Neural crest cell (in vitro differentiated cells): ENCODE measurements at regions not wholly inside any gene's neighbourhood (a gene's known extent, or its start where the extent isn't known, plus 50 kb on each side); places are given as distances from the start of the nearest gene placed in this dataset.

Experiments used
- DNase-seq: peaks from one replicate; pipeline ENCODE4 v3.0.0; 2021; ENCODE audit warnings: low read depth, mixed read lengths, low spot score
- H3K27ac Mint-ChIP-seq: one replicate; pipeline ENCODE4 v1.8.0; 2021; ENCODE audit warnings: mild to moderate bottlenecking, mixed read lengths; ENCODE audit not compliant: unreplicated experiment
- H3K27me3 Mint-ChIP-seq: 2 replicates; pipeline ENCODE4 v1.8.0; 2021; ENCODE audit warnings: low read depth, mild to moderate bottlenecking, mixed read lengths
- H3K36me3 Mint-ChIP-seq: 2 replicates; pipeline ENCODE4 v1.8.0; 2021; ENCODE audit warnings: low read depth, mild to moderate bottlenecking, mixed read lengths
- H3K4me1 Mint-ChIP-seq: 2 replicates; pipeline ENCODE4 v1.8.0; 2021; ENCODE audit warnings: mixed read lengths
- H3K4me3 Mint-ChIP-seq: one replicate; pipeline ENCODE4 v1.8.0; 2021; ENCODE audit warnings: mild to moderate bottlenecking, mixed read lengths
- H3K9me3 Mint-ChIP-seq: 2 replicates; pipeline ENCODE4 v1.8.0; 2021; ENCODE audit warnings: mixed read lengths
- CTCF ChIP-seq: fragments of 200-600 bp; sonication (generic); conservative IDR thresholded peaks from 2 replicates; pipeline ENCODE4 v1.5.0; 2021; ENCODE audit warnings: antibody characterized with exemption, mild to moderate bottlenecking

GRCh38 chr9:81266086-81266485 is 423.3 kb downstream of the TLE1 start:
- Mint-ChIP-seq H3K27ac (no peak overlapping the region), H3K4me1 (no peaks in the 10 kb centered on the region), H3K27me3 (no peaks in the 10 kb centered on the region), H3K9me3 (peaks cover 13% of the 10 kb centered on the region), H3K36me3 (peaks cover 6% of the 10 kb centered on the region), H3K4me3 (no peak overlapping the region)
- DNase-seq, result no peak
- TF ChIP-seq CTCF, result no peak

DNA sequence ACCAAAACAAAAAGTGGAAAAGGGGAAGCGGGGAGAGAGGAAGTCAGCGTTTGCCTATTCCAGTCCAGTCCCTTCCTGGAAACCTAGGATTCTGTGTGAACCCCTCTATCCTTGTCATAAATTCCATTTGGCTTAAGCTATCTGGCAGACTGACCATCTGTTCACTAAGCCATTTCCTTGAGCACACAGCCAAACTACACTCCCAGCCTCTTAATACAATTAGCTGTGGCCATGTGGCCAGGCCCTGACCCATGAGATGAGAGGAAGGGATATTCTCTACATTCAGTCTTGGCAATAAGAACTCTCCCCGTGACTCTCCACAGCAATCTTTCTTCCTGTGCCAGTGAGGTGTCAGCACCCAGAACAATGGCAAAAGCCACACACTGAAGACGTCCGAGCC is 424.8 kb downstream of the TLE1 start:
- DNase-seq, result no peak
- no peak overlapping the region for H3K27ac Mint-ChIP-seq
- no peak for TF ChIP-seq CTCF

DNA sequence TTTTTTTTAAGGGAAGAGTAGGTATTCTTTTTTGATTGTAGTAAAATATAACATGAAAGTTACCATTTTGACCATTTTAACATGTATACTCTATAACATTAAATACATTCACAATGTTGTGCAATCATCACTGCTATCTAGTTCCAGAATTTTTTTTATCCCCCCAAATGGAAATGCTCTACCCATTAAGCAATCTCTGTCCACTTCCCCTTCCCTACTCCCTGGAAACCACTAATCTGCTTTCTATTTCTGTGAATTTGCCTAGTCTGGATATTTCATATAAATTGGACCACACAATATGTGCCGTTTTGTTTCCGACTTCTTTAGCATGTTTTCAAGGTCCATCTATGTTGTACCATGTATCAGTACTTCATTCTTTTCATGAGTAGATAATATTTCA is 429.5 kb downstream of the TLE1 start:
- no peaks in the 10 kb centered on the region for H3K27me3 Mint-ChIP-seq
- TF ChIP-seq CTCF, result no peak
- DNase-seq, result no peak
- no peaks in the 10 kb centered on the region for H3K4me1 Mint-ChIP-seq
- H3K4me3 Mint-ChIP-seq, result no peak overlapping the region
- peaks cover 5% of the 10 kb centered on the region for H3K9me3 Mint-ChIP-seq
- H3K27ac Mint-ChIP-seq, result no peak overlapping the region
- H3K36me3 Mint-ChIP-seq, result no peaks in the 10 kb centered on the region

More for the DNA sequence above, 424.8 kb downstream of the TLE1 start:
- Mint-ChIP-seq H3K9me3 (peaks cover 12% of the 10 kb centered on the region), H3K4me3 (no peak overlapping the region), H3K4me1 (no peaks in the 10 kb centered on the region), H3K27me3 (no peaks in the 10 kb centered on the region), H3K36me3 (peaks cover 3% of the 10 kb centered on the region)

DNA sequence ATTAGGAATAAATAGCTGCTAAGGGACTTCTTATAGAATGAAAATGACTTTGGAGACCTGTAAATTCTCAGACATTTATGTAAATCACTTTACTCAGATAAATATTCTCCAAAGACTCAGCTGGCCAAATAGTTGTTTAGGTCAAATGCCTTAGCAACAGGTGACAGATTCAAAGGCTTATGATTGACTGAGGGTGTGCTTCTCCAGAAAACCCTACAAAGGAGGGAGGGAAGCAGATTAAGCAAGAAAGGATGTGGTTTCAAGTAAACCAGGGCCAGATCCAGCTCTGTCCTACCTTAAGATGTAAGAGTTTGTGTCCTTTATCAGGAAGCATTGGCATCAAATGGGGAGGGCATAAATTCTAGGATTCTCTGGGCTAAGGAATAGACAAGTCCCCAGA is 433.0 kb downstream of the TLE1 start:
- TF ChIP-seq CTCF, result no peak
- Mint-ChIP-seq H3K27ac (no peak overlapping the region), H3K36me3 (no peaks in the 10 kb centered on the region), H3K4me3 (no peak overlapping the region), H3K4me1 (no peaks in the 10 kb centered on the region), H3K9me3 (peaks cover 5% of the 10 kb centered on the region), H3K27me3 (no peaks in the 10 kb centered on the region)
- no peak for DNase-seq

DNA sequence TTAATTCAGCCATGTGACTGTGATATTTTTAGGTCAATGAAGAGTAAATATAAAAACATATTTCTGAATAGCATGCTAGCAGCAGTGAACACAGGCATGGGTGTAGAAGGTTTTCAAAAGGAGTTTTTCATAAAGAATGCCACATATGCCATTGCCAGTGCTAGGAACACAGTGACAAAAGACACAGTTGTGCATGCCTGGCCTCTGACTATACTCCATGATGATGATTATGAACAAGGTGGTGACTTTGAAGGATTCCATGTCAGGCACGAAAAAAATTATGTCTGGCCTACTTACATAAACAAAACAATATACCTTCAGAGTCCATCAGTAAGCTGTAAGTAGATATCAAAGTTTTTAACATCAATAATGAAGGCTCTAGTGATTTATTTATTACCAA is 438.7 kb downstream of the TLE1 start:
- H3K27ac Mint-ChIP-seq, result no peak overlapping the region
- H3K27me3 Mint-ChIP-seq, result no peaks in the 10 kb centered on the region
- no peaks in the 10 kb centered on the region for H3K36me3 Mint-ChIP-seq
- no peak for DNase-seq
- H3K9me3 Mint-ChIP-seq, result peaks cover 9% of the 10 kb centered on the region
- H3K4me3 Mint-ChIP-seq, result no peak overlapping the region
- H3K4me1 Mint-ChIP-seq, result peaks cover 1% of the 10 kb centered on the region
- TF ChIP-seq CTCF, result no peak

DNA sequence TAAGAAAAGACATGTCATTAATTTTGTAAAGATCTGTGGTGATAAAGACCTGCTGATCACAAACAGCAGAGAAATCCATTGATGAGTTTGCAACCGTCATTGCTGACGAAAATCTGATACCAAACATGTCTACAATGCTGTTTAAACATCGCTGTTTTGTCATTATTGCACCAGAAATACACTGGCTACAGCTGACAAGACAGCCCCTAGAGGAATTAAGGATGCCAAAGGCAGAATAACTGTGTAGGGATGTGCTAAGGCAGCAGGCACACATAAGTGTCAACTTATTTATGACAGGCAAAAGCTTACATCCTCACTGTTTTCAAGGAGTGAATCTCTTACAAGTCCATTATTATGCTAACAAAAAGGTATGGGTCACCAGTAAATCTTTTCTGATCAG is 439.3 kb downstream of the TLE1 start:
- Mint-ChIP-seq H3K9me3 (peaks cover 9% of the 10 kb centered on the region), H3K4me1 (peaks cover 6% of the 10 kb centered on the region), H3K27me3 (no peaks in the 10 kb centered on the region), H3K4me3 (no peak overlapping the region), H3K27ac (no peak overlapping the region), H3K36me3 (no peaks in the 10 kb centered on the region)
- no peak for TF ChIP-seq CTCF
- no peak for DNase-seq
